ENCODE measurements at regions not wholly inside any gene's neighbourhood (a gene's known extent, or its start where the extent isn't known, plus 50 kb on each side); places are given as distances from the start of the nearest gene placed in this dataset.

DNA sequence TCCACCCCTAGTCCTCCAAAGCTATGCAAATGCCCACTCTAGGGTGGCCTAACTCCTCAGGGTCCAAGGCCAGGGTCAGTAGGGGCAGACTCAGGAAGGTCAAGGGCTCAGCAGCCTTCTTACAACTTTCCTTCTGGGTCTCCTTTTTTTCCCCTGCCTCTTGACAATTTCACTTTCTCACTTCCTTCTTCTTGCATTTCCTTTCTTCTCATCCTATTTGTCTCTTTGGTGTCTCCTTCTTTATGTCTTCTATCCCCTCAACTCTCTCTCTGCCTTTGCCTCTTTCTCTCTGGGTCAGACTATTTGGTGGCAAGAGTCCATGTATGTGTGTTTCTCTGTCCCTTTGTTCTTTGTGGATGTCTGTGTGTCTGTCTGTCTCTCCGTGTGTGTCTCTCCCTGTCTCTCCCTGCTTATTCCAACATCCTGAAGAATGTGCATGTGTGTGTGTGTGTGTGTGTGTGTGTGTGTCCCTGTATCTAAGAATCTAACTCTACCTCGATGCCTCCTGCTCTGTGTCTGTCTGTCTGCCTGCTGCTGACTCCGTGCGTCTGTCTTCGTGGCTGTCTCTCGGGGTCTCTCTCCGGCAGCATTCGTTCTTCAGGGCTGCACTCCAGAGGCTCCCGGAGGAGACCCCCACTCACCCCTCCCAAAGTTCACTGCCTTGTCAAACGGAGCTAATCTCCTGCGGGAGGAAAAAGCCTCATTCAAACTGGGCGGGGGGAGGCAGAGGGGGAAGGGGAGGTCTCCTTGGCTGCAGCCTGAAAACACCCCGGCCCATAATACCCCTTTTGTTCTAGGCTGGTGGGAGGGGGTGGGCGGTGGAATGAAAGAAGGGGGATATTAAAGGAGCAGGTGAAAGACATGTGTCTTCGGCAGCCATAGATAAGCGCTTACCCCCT, 51.7 kb upstream of the FOXP4 start:
- no peak overlapping the region for H3K27ac ChIP-seq
- 53 to 62% methylated on average over 16 of the region's 16 CpGs for WGBS, 2 donors

More for the DNA sequence above, 51.7 kb upstream of the FOXP4 start:
- Histone ChIP-seq H3K4me3 (no peak overlapping the region), H3K27me3 (no peaks in the 10 kb centered on the region), H3K4me1 (no peaks in the 10 kb centered on the region), H3K9me3 (no peaks in the 10 kb centered on the region), H3K36me3 (ENCODE audit: low read depth, missing control alignments) (no peaks in the 10 kb centered on the region)
- intact Hi-C loops (cut with DNase I; ENCODE audit: low total_unique reads), result no loop called here
- no peak for TF ChIP-seq POLR2A (IDR thresholded peaks at IDR 0.05)
- TF ChIP-seq, protein P1, sequence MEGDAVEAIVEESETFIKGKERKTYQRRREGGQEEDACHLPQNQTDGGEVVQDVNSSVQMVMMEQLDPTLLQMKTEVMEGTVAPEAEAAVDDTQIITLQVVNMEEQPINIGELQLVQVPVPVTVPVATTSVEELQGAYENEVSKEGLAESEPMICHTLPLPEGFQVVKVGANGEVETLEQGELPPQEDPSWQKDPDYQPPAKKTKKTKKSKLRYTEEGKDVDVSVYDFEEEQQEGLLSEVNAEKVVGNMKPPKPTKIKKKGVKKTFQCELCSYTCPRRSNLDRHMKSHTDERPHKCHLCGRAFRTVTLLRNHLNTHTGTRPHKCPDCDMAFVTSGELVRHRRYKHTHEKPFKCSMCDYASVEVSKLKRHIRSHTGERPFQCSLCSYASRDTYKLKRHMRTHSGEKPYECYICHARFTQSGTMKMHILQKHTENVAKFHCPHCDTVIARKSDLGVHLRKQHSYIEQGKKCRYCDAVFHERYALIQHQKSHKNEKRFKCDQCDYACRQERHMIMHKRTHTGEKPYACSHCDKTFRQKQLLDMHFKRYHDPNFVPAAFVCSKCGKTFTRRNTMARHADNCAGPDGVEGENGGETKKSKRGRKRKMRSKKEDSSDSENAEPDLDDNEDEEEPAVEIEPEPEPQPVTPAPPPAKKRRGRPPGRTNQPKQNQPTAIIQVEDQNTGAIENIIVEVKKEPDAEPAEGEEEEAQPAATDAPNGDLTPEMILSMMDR (IDR thresholded peaks at IDR 0.05), result no peak
- DNase-seq, result no peak
